ENCODE measurements at regions not wholly inside any gene's neighbourhood (a gene's known extent, or its start where the extent isn't known, plus 50 kb on each side); places are given as distances from the start of the nearest gene placed in this dataset.

- Mint-ChIP-seq H3K27me3 (ENCODE audit: low read depth, unreplicated experiment) (peaks cover 15% of the 10 kb centered on the region), H3K4me3 (ENCODE audit: unreplicated experiment) (no peak overlapping the region), H3K27ac (ENCODE audit: unreplicated experiment) (no peak overlapping the region), H3K9me3 (ENCODE audit: unreplicated experiment) (peaks cover 8% of the 10 kb centered on the region), H3K36me3 (ENCODE audit: low read depth, unreplicated experiment) (no peaks in the 10 kb centered on the region), H3K4me1 (ENCODE audit: low read depth, unreplicated experiment) (no peaks in the 10 kb centered on the region)
- TF ChIP-seq CTCF (IDR thresholded peaks at IDR 0.05; ENCODE audit: insufficient read depth, low read depth, low read length) = no peak
- TF ChIP-seq EZH2 (IDR thresholded peaks at IDR 0.05; ENCODE audit: insufficient read depth, low read length) = no peak
- H3K27ac ChIP-seq (ENCODE audit: low read depth, low read length) = no peak overlapping the region
- peaks cover 6% of the 10 kb centered on the region for H3K27me3 ChIP-seq (ENCODE audit: insufficient read depth, low read length)
- H4K20me1 ChIP-seq (ENCODE audit: insufficient read depth, low read length) = no peaks in the 10 kb centered on the region
- no peaks in the 10 kb centered on the region for H3K79me2 ChIP-seq (ENCODE audit: insufficient read depth, low read length)
- no peaks in the 10 kb centered on the region for H3K9me3 ChIP-seq (ENCODE audit: insufficient read depth, low read depth, low read length)
- H3K4me3 ChIP-seq (ENCODE audit: insufficient read depth, low read depth, low read length) = no peak overlapping the region
- H3K4me1 ChIP-seq (ENCODE audit: insufficient read depth, low read length) = no peaks in the 10 kb centered on the region
- H3K9ac ChIP-seq (ENCODE audit: low read length) = no peak overlapping the region
- no peak overlapping the region for H3K4me2 ChIP-seq (ENCODE audit: low read length)
- no peak for DNase-seq (ENCODE audit: low read depth)
- H3K36me3 ChIP-seq (ENCODE audit: insufficient read depth, low read length) = no peaks in the 10 kb centered on the region
- no peak overlapping the region for H2AFZ ChIP-seq (ENCODE audit: low read depth, low read length)
- FAIRE-seq = no peak
Observed at GRCh38 chr19:34084396-34085145, 87.7 kb upstream of the LSM14A start.

GRCh38 chr19:34085336-34085735 lies 87.0 kb upstream of the LSM14A start:
- Histone ChIP-seq H4K20me1 (ENCODE audit: insufficient read depth, low read length) (no peaks in the 10 kb centered on the region), H3K27me3 (ENCODE audit: insufficient read depth, low read length) (peaks cover 6% of the 10 kb centered on the region), H3K79me2 (ENCODE audit: insufficient read depth, low read length) (no peaks in the 10 kb centered on the region), H3K9ac (ENCODE audit: low read length) (no peak overlapping the region), H3K4me3 (ENCODE audit: insufficient read depth, low read depth, low read length) (no peak overlapping the region), H3K9me3 (ENCODE audit: insufficient read depth, low read depth, low read length) (no peaks in the 10 kb centered on the region), H3K36me3 (ENCODE audit: insufficient read depth, low read length) (no peaks in the 10 kb centered on the region), H3K4me2 (ENCODE audit: low read length) (no peak overlapping the region), H2AFZ (ENCODE audit: low read depth, low read length) (no peak overlapping the region), H3K27ac (ENCODE audit: low read depth, low read length) (no peak overlapping the region), H3K4me1 (ENCODE audit: insufficient read depth, low read length) (no peaks in the 10 kb centered on the region)
- TF ChIP-seq EZH2 (IDR thresholded peaks at IDR 0.05; ENCODE audit: insufficient read depth, low read length) (no peak), CTCF (IDR thresholded peaks at IDR 0.05; ENCODE audit: insufficient read depth, low read depth, low read length) (no peak)
- Mint-ChIP-seq H3K4me1 (ENCODE audit: low read depth, unreplicated experiment) (no peaks in the 10 kb centered on the region), H3K9me3 (ENCODE audit: unreplicated experiment) (peaks cover 8% of the 10 kb centered on the region), H3K36me3 (ENCODE audit: low read depth, unreplicated experiment) (no peaks in the 10 kb centered on the region), H3K4me3 (ENCODE audit: unreplicated experiment) (no peak overlapping the region), H3K27ac (ENCODE audit: unreplicated experiment) (no peak overlapping the region), H3K27me3 (ENCODE audit: low read depth, unreplicated experiment) (peaks cover 18% of the 10 kb centered on the region)
- no peak for DNase-seq (ENCODE audit: low read depth)
- FAIRE-seq = no peak

- DNase-seq (ENCODE audit: low read depth) (no peak), FAIRE-seq (no peak)
- peaks cover 8% of the 10 kb centered on the region for H3K9me3 Mint-ChIP-seq (ENCODE audit: unreplicated experiment)
- Histone ChIP-seq H3K79me2 (ENCODE audit: insufficient read depth, low read length) (no peaks in the 10 kb centered on the region), H3K4me3 (ENCODE audit: insufficient read depth, low read depth, low read length) (no peak overlapping the region), H3K9me3 (ENCODE audit: insufficient read depth, low read depth, low read length) (no peaks in the 10 kb centered on the region), H3K4me1 (ENCODE audit: insufficient read depth, low read length) (no peaks in the 10 kb centered on the region), H3K4me2 (ENCODE audit: low read length) (no peak overlapping the region), H3K27ac (ENCODE audit: low read depth, low read length) (no peak overlapping the region), H4K20me1 (ENCODE audit: insufficient read depth, low read length) (no peaks in the 10 kb centered on the region), H2AFZ (ENCODE audit: low read depth, low read length) (no peak overlapping the region), H3K36me3 (ENCODE audit: insufficient read depth, low read length) (no peaks in the 10 kb centered on the region), H3K9ac (ENCODE audit: low read length) (no peak overlapping the region), H3K27me3 (ENCODE audit: insufficient read depth, low read length) (no peaks in the 10 kb centered on the region)
- H3K27ac Mint-ChIP-seq (ENCODE audit: unreplicated experiment) = no peak overlapping the region
- H3K4me3 Mint-ChIP-seq (ENCODE audit: unreplicated experiment) = no peak overlapping the region
- no peak for TF ChIP-seq EZH2 (IDR thresholded peaks at IDR 0.05; ENCODE audit: insufficient read depth, low read length)
- no peak for TF ChIP-seq CTCF (IDR thresholded peaks at IDR 0.05; ENCODE audit: insufficient read depth, low read depth, low read length)
- H3K4me1 Mint-ChIP-seq (ENCODE audit: low read depth, unreplicated experiment) = no peaks in the 10 kb centered on the region
- H3K27me3 Mint-ChIP-seq (ENCODE audit: low read depth, unreplicated experiment) = peaks cover 34% of the 10 kb centered on the region
- H3K36me3 Mint-ChIP-seq (ENCODE audit: low read depth, unreplicated experiment) = no peaks in the 10 kb centered on the region
Observed at GRCh38 chr19:34088292-34088691, 84.0 kb upstream of the LSM14A start.

Measured in astrocyte (in vitro differentiated cells and primary cell).